ENCODE measurements at regions not wholly inside any gene's neighbourhood (a gene's known extent, or its start where the extent isn't known, plus 50 kb on each side); places are given as distances from the start of the nearest gene placed in this dataset.
"Not testable (repeated sequence)": the region's sequence is repeated elsewhere in the genome, so short reads cannot be mapped to it uniquely, and the experiment has no call there.

- DNase-seq, result no peak
Measured at GRCh38 chr3:27553886-27554540, 69.8 kb upstream of the SLC4A7 start.

- DNase-seq, result not testable (repeated sequence)
Measured at GRCh38 chr3:27552708-27553107, 68.5 kb upstream of the SLC4A7 start.

DNA sequence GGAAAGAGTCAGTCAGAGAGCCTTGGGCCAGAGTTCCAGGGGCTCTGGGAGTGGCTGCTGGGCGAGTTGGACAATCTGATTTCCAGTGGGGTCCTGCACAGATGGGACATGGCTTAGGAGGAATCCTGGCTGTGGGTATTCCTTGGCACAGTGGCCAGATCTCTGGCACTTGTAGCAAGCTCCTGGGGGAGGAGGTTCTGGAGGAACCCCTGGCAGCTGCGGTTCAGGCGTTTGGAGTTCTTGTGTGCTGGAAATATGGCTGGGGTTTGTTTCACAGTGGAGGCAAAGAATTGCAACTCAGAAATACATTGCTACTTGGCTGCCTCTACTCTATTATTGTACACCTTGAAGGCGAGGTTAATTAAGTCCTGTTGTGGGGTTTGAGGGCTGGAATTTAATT, 67.2 kb upstream of the SLC4A7 start:
- not testable (repeated sequence) for DNase-seq

DNA sequence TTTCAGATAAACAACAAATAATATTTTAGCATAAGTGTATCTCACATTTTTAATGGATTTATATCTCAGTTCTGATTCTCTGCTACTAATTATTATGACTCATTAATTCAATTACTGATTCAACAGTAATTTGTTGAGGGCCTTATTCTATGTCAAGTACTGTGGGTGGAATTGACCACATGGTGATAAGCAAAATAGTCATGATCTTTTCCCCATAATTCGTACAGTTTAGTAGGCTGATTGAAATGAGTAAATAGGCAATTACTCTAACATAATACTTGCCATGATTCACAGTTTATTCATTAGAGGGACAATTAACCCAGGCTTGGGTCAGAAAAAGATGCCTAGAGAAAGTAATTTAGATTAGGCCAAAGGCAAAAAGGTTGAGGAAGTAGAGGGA, 60.9 kb upstream of the SLC4A7 start:
- no peak for DNase-seq

- no peak for DNase-seq
Measured at GRCh38 chr3:27544372-27544865, 60.2 kb upstream of the SLC4A7 start.

GRCh38 chr3:27542476-27542875, 58.3 kb upstream of the SLC4A7 start:
- DNase-seq, result no peak

DNA sequence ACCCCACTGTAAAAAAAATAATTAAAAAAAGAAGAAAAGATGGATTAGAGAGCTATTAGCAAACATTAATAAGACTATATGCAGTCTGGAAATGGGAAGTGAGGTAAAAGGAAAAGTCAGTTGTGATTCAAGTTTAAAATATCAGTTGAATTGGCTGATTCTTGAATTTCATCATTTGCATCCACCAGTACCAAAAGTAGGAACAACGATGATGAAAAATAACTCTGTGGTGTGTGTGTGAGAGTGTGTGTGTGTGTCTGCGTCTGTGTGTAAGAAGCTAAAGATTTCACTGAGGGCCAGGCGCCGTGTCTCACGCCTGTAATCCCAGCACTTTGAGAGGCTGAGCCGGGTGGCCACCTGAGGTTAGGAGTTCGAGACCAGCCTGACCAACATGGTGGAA, 56.0 kb upstream of the SLC4A7 start:
- DNase-seq, result no peak

GRCh38 chr3:27536491-27536890, 52.3 kb upstream of the SLC4A7 start:
- no peak for DNase-seq

GRCh38 chr3:27535809-27536392, 51.7 kb upstream of the SLC4A7 start:
- no peak for DNase-seq

DNA sequence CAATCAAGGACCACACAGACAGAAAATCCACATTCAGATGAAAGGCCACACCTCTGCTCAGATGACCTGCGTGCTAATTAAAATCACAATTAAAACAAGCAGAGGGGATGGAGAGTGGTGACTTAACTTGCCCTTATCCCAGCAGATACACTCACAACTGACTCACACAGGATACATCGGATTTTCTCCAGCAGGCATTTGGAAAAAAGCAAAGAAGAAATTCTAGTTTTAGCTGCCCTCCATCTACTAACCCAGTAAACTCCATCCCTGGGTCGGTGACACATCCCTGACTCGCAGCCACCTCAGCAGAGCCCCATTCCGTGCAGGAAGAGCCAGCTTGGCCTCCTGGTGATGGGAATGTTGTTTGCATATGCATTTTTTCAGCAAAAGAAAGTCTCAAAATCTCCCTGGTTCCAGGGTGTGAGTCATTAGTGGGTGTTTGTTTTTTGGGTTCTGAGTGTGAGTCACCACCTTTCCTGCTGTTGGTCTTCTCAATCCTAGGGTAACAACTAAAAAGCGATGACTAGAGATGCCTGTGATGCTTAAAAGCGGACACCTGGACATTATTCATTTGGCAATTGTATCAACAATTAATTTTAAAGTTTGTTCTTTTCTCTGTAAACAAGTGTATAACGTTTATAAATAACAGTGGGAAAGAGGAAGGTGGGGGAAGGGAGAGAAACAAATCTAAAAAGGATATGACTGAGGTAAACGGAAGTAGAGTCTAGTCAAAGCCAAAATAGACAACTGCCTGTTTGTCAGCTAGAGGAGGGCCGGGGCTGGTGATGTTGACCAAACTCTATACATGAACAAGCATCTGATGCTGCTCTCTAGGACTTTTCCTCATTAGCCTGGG, 49.8 kb upstream of the SLC4A7 start:
- no peak for DNase-seq

Data from activated gamma-delta T cell (primary cell).